GM19025 (cell line): ENCODE measurements at regions not wholly inside any gene's neighbourhood (a gene's known extent, or its start where the extent isn't known, plus 50 kb on each side); places are given as distances from the start of the nearest gene placed in this dataset.

Experiments used
- ATAC-seq: cut with Tn5 transposase; IDR thresholded peaks from one replicate; pipeline ENCODE4 v1.9.1; 2021; ENCODE audit warnings: mild to moderate bottlenecking, low read depth, moderate library complexity; ENCODE audit not compliant: unreplicated experiment

- ATAC-seq: no peak
Measured at GRCh38 chr16:7025616-7026190, 306.9 kb upstream of the RBFOX1 start.

- ATAC-seq: no peak
Measured at GRCh38 chr16:7021653-7022275, 310.9 kb upstream of the RBFOX1 start.

GRCh38 chr16:7017006-7017662, 315.5 kb upstream of the RBFOX1 start:
- ATAC-seq: no peak

GRCh38 chr16:7014756-7015155, 317.9 kb upstream of the RBFOX1 start:
- ATAC-seq: no peak

- no peak for ATAC-seq
Measured at GRCh38 chr16:7013990-7014389, 318.7 kb upstream of the RBFOX1 start.

GRCh38 chr16:7004266-7004665, 328.4 kb upstream of the RBFOX1 start:
- no peak for ATAC-seq

GRCh38 chr16:6993544-6993943, 339.1 kb upstream of the RBFOX1 start:
- no peak for ATAC-seq

- ATAC-seq: no peak
Measured at GRCh38 chr16:6988846-6989245, 343.8 kb upstream of the RBFOX1 start.

GRCh38 chr16:6977916-6978315, 354.7 kb upstream of the RBFOX1 start:
- no peak for ATAC-seq

GRCh38 chr16:6977291-6977690, 355.4 kb upstream of the RBFOX1 start:
- no peak for ATAC-seq

GRCh38 chr16:6976716-6977115, 355.9 kb upstream of the RBFOX1 start:
- no peak for ATAC-seq

- ATAC-seq: no peak
Measured at GRCh38 chr16:6970171-6970857, 362.3 kb upstream of the RBFOX1 start.

- no peak for ATAC-seq
Measured at GRCh38 chr16:6969594-6969993, 363.1 kb upstream of the RBFOX1 start.

- no peak for ATAC-seq
Measured at GRCh38 chr16:6967796-6968320, 364.8 kb upstream of the RBFOX1 start.

GRCh38 chr16:6966925-6967324, 365.7 kb upstream of the RBFOX1 start:
- ATAC-seq: no peak

- no peak for ATAC-seq
Measured at GRCh38 chr16:6964679-6965078, 368.0 kb upstream of the RBFOX1 start.

GRCh38 chr16:6961704-6962103, 370.9 kb upstream of the RBFOX1 start:
- ATAC-seq: no peak

- no peak for ATAC-seq
Measured at GRCh38 chr16:6958184-6958583, 374.5 kb upstream of the RBFOX1 start.

GRCh38 chr16:6957681-6958080, 375.0 kb upstream of the RBFOX1 start:
- no peak for ATAC-seq

- no peak for ATAC-seq
Measured at GRCh38 chr16:6956511-6956910, 376.1 kb upstream of the RBFOX1 start.

- ATAC-seq: no peak
Measured at GRCh38 chr16:6955303-6955702, 377.3 kb upstream of the RBFOX1 start.
